ENCODE measurements at regions not wholly inside any gene's neighbourhood (a gene's known extent, or its start where the extent isn't known, plus 50 kb on each side); places are given as distances from the start of the nearest gene placed in this dataset.
"Not testable (repeated sequence)": the region's sequence is repeated elsewhere in the genome, so short reads cannot be mapped to it uniquely, and the experiment has no call there.

- FAIRE-seq (no peak), DNase-seq (ENCODE audit: insufficient read length, low spot score) (no peak)
Observed at GRCh38 chr5:159800131-159800840, 116.0 kb upstream of the ADRA1B start.

DNA sequence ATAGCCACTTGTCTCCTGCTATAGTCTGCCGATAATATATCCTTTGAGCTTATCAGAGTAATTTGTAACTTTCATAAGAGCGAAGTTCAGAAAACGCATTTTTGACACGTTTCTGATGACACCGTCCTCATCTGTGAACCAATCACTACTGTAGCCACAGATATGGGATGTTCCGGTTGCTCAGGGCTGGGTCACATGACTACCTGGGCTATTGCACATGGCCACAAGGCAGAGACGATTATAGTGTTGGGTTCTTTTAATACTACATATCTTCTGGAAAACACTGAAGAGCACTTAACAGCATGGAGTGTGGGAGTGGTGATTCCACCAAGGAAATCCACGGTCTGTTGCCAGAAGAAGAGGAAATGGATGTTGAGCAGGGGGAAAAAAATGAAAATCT lies 115.0 kb upstream of the ADRA1B start:
- DNase-seq (ENCODE audit: insufficient read length, low spot score): no peak
- no peak for FAIRE-seq

GRCh38 chr5:159802661-159803060 lies 113.6 kb upstream of the ADRA1B start:
- DNase-seq (ENCODE audit: insufficient read length, low spot score) (no peak), FAIRE-seq (no peak)

DNA sequence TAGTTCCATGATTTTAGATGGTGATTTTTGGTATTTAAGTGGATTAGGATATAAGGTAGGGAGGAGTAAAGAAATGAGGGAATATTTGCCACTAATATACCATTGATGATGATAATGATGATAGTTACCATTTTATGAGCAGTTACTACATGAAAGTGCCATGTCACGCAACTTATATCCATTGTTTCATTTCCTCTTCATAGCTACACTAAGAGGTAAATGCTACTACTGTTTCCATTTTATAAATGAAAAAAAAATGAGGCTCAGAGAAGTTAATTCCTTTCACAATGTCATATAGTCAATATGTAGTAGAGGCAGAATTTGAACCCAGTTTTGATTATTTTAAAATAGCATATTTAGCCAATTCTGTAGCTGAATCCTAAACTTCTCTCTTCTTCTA lies 112.2 kb upstream of the ADRA1B start:
- FAIRE-seq (no peak), DNase-seq (ENCODE audit: insufficient read length, low spot score) (no peak)

DNA sequence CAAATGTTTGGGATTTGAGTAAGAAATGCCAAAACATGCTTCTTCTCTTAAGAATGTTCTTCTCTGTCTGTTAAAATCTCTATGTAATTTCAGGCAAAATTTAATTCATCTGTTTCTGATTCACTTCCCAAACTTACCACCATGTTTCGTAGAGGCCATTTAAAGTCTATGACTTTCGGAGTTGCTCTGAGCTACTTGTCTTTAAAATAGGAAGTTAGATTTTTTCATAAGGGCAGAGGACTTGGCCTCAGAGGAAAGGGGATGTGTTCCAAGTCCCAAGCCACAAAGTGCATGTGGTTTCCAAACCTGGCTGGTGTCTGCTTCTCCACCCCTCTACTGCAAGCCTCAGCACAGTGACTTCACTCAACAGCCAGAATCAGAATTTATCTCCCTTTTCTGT lies 111.3 kb upstream of the ADRA1B start:
- FAIRE-seq (no peak), DNase-seq (ENCODE audit: insufficient read length, low spot score) (no peak)

GRCh38 chr5:159807135-159807534 lies 109.1 kb upstream of the ADRA1B start:
- DNase-seq (ENCODE audit: insufficient read length, low spot score); FAIRE-seq: not testable (repeated sequence)

DNA sequence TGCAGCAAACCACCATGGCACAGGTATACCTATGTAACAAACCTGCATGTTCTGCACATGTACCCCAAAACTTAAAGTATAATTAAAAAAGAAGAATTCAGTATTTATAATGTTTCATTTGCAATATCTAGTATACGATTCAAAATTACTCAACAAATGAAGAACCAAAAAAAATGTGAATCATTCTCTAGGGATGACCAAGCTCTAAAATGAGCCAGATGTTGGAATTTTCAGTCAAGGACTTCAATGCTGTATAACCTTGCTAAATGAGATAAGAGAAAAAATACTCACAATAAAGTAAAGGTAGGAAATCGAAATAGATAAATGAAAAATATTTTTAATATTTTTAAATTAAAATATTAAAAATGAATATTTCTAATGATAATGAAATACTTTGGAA lies 108.7 kb upstream of the ADRA1B start:
- FAIRE-seq (no peak), DNase-seq (ENCODE audit: insufficient read length, low spot score) (no peak)

DNA sequence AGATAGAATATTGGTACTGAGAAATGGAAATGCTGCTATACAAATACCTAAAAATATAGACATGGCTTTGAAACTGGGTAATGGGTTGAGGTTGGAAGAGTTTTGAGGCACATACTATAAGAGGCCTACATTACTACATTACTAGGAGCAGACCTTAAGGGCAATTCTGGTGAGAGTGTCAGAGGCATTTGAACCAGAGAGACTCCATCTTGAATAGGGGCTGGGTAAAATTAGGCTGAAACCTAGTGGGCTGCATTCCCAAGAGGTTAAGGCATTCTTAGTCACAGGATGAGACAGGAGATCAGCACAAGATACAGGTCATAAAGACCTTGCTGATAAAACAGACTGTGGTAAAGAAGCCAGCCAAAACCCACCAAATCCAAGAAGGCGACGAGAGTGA lies 104.6 kb upstream of the ADRA1B start:
- FAIRE-seq (no peak), DNase-seq (ENCODE audit: insufficient read length, low spot score) (no peak)

- DNase-seq (ENCODE audit: insufficient read length, low spot score); FAIRE-seq: not testable (repeated sequence)
Observed at GRCh38 chr5:159812759-159813158, 103.5 kb upstream of the ADRA1B start.

DNA sequence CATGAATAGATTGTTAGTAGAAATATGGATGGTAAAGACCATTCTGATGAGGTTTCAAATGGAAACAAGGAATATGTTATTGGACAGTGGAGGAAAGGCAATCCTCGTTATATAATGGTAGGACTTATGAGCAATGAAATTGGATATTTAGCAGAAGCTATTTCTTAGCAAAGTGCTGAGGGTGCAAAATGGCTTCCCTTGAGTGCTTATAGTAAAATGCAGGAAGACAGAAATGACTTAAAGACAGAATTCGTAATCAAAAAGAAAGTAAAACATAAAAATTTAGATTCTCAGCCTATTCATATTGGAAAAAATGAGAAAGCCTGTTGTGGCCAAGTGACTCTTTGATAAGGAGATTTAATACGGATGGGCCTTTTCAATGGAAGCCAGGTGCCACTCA lies 102.1 kb upstream of the ADRA1B start:
- DNase-seq (ENCODE audit: insufficient read length, low spot score) (no peak), FAIRE-seq (no peak)

GRCh38 chr5:159814805-159815585 lies 101.3 kb upstream of the ADRA1B start:
- DNase-seq (ENCODE audit: insufficient read length, low spot score) (no peak), FAIRE-seq (no peak)

GRCh38 chr5:159817262-159818029 lies 98.8 kb upstream of the ADRA1B start:
- DNase-seq (ENCODE audit: insufficient read length, low spot score) (no peak), FAIRE-seq (no peak)

DNA sequence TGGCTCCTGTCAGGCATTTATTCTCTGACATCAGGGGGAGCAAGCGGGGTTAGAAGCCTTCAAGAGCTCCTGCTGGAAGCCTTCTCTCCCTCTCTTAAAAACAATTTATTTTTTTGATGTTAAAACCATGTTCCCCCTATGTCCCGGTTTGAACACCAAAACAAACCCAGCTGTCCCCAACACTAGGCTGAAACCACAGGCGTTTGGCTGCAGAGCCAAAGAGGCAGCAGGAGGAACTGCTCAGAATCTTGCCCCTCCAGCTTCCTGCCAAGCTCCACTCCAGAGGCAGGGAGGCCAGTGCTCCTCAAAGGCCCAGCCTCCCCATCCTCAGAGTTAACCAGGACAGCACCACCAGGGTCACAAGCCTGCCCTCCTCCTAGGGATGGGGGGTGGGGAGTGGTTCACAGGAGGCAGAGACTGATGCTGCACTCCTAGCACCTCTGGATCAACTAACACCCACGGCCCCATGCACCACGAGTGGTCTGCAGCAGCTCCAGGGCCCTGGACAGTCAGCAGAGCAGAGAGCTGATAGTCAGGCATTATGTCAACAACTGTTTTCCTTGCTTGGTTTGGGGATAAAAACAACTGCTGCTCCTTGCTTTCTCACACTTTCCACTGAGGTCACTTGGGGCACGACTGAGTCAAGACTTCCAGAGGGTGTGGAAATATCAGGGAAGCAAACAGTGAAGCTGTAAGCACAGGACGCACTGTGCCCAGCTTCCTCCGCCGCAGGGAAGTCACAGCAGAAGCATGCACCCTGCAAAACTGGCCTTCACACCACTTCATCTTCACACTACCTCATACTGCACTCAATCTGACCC lies 96.5 kb upstream of the ADRA1B start:
- DNase-seq (ENCODE audit: insufficient read length, low spot score) (no peak), FAIRE-seq (peak; percentile 23)

DNA sequence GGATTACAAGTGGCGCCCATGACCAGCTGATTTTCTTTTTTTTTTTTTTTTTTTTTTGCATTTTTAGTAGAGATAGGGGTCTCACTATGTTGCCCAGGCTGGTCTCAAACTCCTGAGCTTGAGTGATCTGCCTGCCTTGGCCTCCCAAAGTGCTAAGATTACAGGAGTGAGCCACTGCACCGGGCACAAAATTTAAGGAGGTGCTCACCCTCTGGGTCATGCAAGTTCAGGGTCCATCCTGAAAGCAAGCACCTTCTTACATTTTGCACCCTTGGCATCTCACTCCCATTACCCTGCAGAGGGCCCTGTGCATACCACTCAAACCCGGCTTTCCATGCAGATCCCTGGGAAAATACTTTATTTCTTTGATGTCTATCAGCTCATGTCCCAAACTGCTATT lies 95.6 kb upstream of the ADRA1B start:
- FAIRE-seq (no peak), DNase-seq (ENCODE audit: insufficient read length, low spot score) (no peak)

GRCh38 chr5:159821461-159821940 lies 94.8 kb upstream of the ADRA1B start:
- no peak for DNase-seq (ENCODE audit: insufficient read length, low spot score)
- no peak for FAIRE-seq

GRCh38 chr5:159824188-159825161 lies 91.8 kb upstream of the ADRA1B start:
- FAIRE-seq (no peak), DNase-seq (ENCODE audit: insufficient read length, low spot score) (no peak)

- DNase-seq (ENCODE audit: insufficient read length, low spot score) (no peak), FAIRE-seq (no peak)
Observed at GRCh38 chr5:159825551-159826051, 90.7 kb upstream of the ADRA1B start.

GRCh38 chr5:159826351-159827214 lies 89.7 kb upstream of the ADRA1B start:
- DNase-seq (ENCODE audit: insufficient read length, low spot score) (peak; percentile 45), FAIRE-seq (no peak)
